OCI-LY7 (cell line): ENCODE measurements at regions not wholly inside any gene's neighbourhood (a gene's known extent, or its start where the extent isn't known, plus 50 kb on each side); places are given as distances from the start of the nearest gene placed in this dataset.

ENCODE experiments used
- BruUV-seq: library from RNA; stranded (reverse); fragments of 400-500 nt; replicated peaks from 2 replicates; lab custom pipeline; 2021; lab: Mats Ljungman, UMichigan
- CTCF ChIA-PET: fragments of 300-600 bp; sonication (Branson Sonifier 250); formaldehyde crosslinking; loops from one replicate; lab custom pipeline; 2022; ENCODE audit warnings: antibody characterized with exemption; ENCODE audit not compliant: unreplicated experiment; lab: Charles Lee
- POLR2A ChIA-PET: fragments of 300-600 bp; sonication (Branson Sonifier 250); formaldehyde crosslinking; loops from one replicate; lab custom pipeline; 2022; ENCODE audit warnings: antibody characterized with exemption; lab: Charles Lee
- DNase-seq: peaks from one replicate; pipeline ENCODE4 v3.0.0-alpha.2; 2015; ENCODE audit warnings: low spot score
- H2AFZ ChIP-seq: fragments of 200-600 bp; sonication (generic), shearing (Covaris generic); 2 replicates; pipeline ENCODE4 v1.6.1; 2014; ENCODE audit warnings: mild to moderate bottlenecking, antibody characterized with exemption, low read length, moderate library complexity
- H3K27ac ChIP-seq: fragments of 200-600 bp; sonication (generic); 2 replicates; pipeline ENCODE4 v1.5.1; 2014; ENCODE audit warnings: mixed run types, low read depth, mild to moderate bottlenecking, moderate library complexity, low read length, inconsistent platforms; ENCODE audit not compliant: poor library complexity, severe bottlenecking
- H3K36me3 ChIP-seq: fragments of 200-600 bp; sonication (generic); 2 replicates; pipeline ENCODE4 v1.6.1; 2014; ENCODE audit warnings: mild to moderate bottlenecking, antibody characterized with exemption, low read length, moderate library complexity, mixed read lengths; ENCODE audit not compliant: insufficient read depth
- H3K4me1 ChIP-seq: fragments of 200-600 bp; sonication (generic); 2 replicates; pipeline ENCODE4 v1.5.1; 2014; ENCODE audit warnings: mild to moderate bottlenecking, low read length; ENCODE audit not compliant: insufficient read depth, poor library complexity, severe bottlenecking
- H3K4me2 ChIP-seq: fragments of 200-600 bp; sonication (generic); 2 replicates; pipeline ENCODE4 v1.6.1; 2014; ENCODE audit warnings: mild to moderate bottlenecking, low read length
- H3K4me3 ChIP-seq: fragments of 200-600 bp; sonication (generic); 2 replicates; pipeline ENCODE4 v1.5.1; 2014; ENCODE audit warnings: mild to moderate bottlenecking, low read depth, low read length; ENCODE audit not compliant: poor library complexity, severe bottlenecking
- H3K79me2 ChIP-seq: fragments of 200-600 bp; sonication (generic); 2 replicates; pipeline ENCODE4 v1.6.1; 2016; ENCODE audit warnings: low read depth, mild to moderate bottlenecking, low read length, moderate library complexity, mixed read lengths; ENCODE audit not compliant: insufficient read depth
- H3K9me2 ChIP-seq: fragments of 200-600 bp; sonication (generic); 2 replicates; pipeline ENCODE4 v1.6.1; 2016; ENCODE audit warnings: mild to moderate bottlenecking, low read length, mixed read lengths; ENCODE audit not compliant: insufficient read depth
- H3K9me3 ChIP-seq: fragments of 200-600 bp; sonication (generic); 2 replicates; pipeline ENCODE4 v1.6.1; 2014; ENCODE audit warnings: mild to moderate bottlenecking, mixed run types, low read length, mixed read lengths
- H4K20me1 ChIP-seq: fragments of 200-600 bp; sonication (generic); 2 replicates; pipeline ENCODE4 v1.6.1; 2014; ENCODE audit warnings: mild to moderate bottlenecking, antibody characterized with exemption, low read length, moderate library complexity, mixed read lengths; ENCODE audit not compliant: insufficient read depth
- EZH2phosphoT487 ChIP-seq: fragments of 200-600 bp; sonication (generic); IDR thresholded peaks from 2 replicates; pipeline ENCODE4 v1.6.1; 2018; ENCODE audit warnings: low read depth, borderline replicate concordance, mild to moderate bottlenecking, mixed run types, antibody characterized with exemption, low read length, moderate library complexity, mixed read lengths
- intact Hi-C: fragments of 100-400 bp; cut with micrococcal nuclease; formaldehyde crosslinking; loops from one replicate; pipeline ENCODE4 v1.10.0; 2022; ENCODE audit not compliant: unreplicated experiment
- TF ChIP-seq, protein P1 (sequence below): fragments of 200-600 bp; sonication (generic); conservative IDR thresholded peaks from 2 replicates; pipeline ENCODE4 v1.5.1; 2014; ENCODE audit warnings: mild to moderate bottlenecking, antibody characterized with exemption, low read length, moderate library complexity, mixed read lengths

DNA sequence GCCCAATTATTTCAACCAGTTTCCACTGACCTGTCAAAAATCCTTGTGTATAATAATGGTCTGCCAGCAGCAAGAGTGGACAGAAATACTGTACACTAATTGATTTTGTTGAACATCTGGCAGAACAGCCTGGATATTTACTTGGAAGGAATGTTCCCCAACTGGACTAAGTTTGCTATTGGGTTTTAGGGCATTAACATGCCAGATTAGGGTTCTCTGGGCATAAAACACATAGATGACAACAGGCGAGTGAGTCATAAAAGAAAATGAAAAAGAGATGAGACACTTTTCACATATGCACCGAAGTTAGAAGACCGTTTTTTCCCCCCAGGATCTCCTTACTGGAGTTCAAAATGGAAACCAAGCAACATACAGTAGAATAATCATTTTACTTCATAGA lies 236.3 kb upstream of the NAV3 start:
- H3K36me3 ChIP-seq = no peaks in the 10 kb centered on the region
- ChIA-PET CTCF (no interaction called here), POLR2A (no interaction called here)
- no peaks in the 10 kb centered on the region for H3K79me2 ChIP-seq
- intact Hi-C loops = no loop called here
- TF ChIP-seq EZH2phosphoT487 = no peak
- TF ChIP-seq, protein P1, sequence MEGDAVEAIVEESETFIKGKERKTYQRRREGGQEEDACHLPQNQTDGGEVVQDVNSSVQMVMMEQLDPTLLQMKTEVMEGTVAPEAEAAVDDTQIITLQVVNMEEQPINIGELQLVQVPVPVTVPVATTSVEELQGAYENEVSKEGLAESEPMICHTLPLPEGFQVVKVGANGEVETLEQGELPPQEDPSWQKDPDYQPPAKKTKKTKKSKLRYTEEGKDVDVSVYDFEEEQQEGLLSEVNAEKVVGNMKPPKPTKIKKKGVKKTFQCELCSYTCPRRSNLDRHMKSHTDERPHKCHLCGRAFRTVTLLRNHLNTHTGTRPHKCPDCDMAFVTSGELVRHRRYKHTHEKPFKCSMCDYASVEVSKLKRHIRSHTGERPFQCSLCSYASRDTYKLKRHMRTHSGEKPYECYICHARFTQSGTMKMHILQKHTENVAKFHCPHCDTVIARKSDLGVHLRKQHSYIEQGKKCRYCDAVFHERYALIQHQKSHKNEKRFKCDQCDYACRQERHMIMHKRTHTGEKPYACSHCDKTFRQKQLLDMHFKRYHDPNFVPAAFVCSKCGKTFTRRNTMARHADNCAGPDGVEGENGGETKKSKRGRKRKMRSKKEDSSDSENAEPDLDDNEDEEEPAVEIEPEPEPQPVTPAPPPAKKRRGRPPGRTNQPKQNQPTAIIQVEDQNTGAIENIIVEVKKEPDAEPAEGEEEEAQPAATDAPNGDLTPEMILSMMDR = no peak
- H3K9me3 ChIP-seq = no peaks in the 10 kb centered on the region
- H4K20me1 ChIP-seq = no peaks in the 10 kb centered on the region
- H3K27ac ChIP-seq = no peak overlapping the region
- no peak overlapping the region for H2AFZ ChIP-seq
- no peaks in the 10 kb centered on the region for H3K9me2 ChIP-seq
- BruUV-seq = no TSS peak
- H3K4me3 ChIP-seq = no peak overlapping the region
- H3K4me2 ChIP-seq = no peak overlapping the region
- H3K4me1 ChIP-seq = no peaks in the 10 kb centered on the region
- no peak for DNase-seq

- ChIA-PET CTCF (no interaction called here), POLR2A (no interaction called here)
- no peaks in the 10 kb centered on the region for H3K9me3 ChIP-seq
- no peaks in the 10 kb centered on the region for H3K4me1 ChIP-seq
- H4K20me1 ChIP-seq = no peaks in the 10 kb centered on the region
- H2AFZ ChIP-seq = no peak overlapping the region
- H3K36me3 ChIP-seq = no peaks in the 10 kb centered on the region
- H3K4me2 ChIP-seq = no peak overlapping the region
- H3K9me2 ChIP-seq = no peaks in the 10 kb centered on the region
- no peaks in the 10 kb centered on the region for H3K79me2 ChIP-seq
- no peak overlapping the region for H3K4me3 ChIP-seq
- intact Hi-C loops = no loop called here
- TF ChIP-seq, protein P1 = no peak
- no peak for TF ChIP-seq EZH2phosphoT487
- DNase-seq = no peak
- no TSS peak for BruUV-seq
- no peak overlapping the region for H3K27ac ChIP-seq
These were observed 237.9 kb upstream of the NAV3 start for GRCh38 chr12:77592836-77593235.

- no peak for TF ChIP-seq EZH2phosphoT487
- TF ChIP-seq, protein P1 = no peak
- no peaks in the 10 kb centered on the region for H3K79me2 ChIP-seq
- H2AFZ ChIP-seq = no peak overlapping the region
- intact Hi-C loops = no loop called here
- no peaks in the 10 kb centered on the region for H4K20me1 ChIP-seq
- H3K4me3 ChIP-seq = no peak overlapping the region
- no peak overlapping the region for H3K4me2 ChIP-seq
- no peak overlapping the region for H3K27ac ChIP-seq
- CTCF ChIA-PET = no interaction called here
- H3K9me3 ChIP-seq = no peaks in the 10 kb centered on the region
- H3K9me2 ChIP-seq = no peaks in the 10 kb centered on the region
- H3K36me3 ChIP-seq = no peaks in the 10 kb centered on the region
- BruUV-seq = no TSS peak
- no peaks in the 10 kb centered on the region for H3K4me1 ChIP-seq
- no peak for DNase-seq
- POLR2A ChIA-PET = no interaction called here
These were observed 238.5 kb upstream of the NAV3 start for GRCh38 chr12:77591959-77592743.
